HUES48 (cell line): ENCODE measurements at regions not wholly inside any gene's neighbourhood (a gene's known extent, or its start where the extent isn't known, plus 50 kb on each side); places are given as distances from the start of the nearest gene placed in this dataset.

ENCODE experiments used
- H3K27ac ChIP-seq: one replicate; pipeline ENCODE4 v1.7.0; 2013; ENCODE audit warnings: low read depth, low read length, inconsistent platforms
- H3K27me3 ChIP-seq: 2 replicates; pipeline ENCODE4 v1.6.1; 2013; ENCODE audit warnings: mild to moderate bottlenecking, low read length; ENCODE audit not compliant: control insufficient read depth, insufficient read depth
- H3K36me3 ChIP-seq: 2 replicates; pipeline ENCODE4 v1.6.1; 2013; ENCODE audit warnings: low read length; ENCODE audit not compliant: control insufficient read depth, insufficient read depth
- H3K4me1 ChIP-seq: 2 replicates; pipeline ENCODE4 v1.6.1; 2013; ENCODE audit warnings: mild to moderate bottlenecking, low read length; ENCODE audit not compliant: control insufficient read depth, insufficient read depth
- H3K4me3 ChIP-seq: 2 replicates; pipeline ENCODE4 v1.5.1; 2013; ENCODE audit warnings: mild to moderate bottlenecking, low read depth, low read length
- H3K9ac ChIP-seq: 2 replicates; pipeline ENCODE4 v1.6.1; 2013; ENCODE audit warnings: mild to moderate bottlenecking, low read depth, low read length, moderate library complexity
- H3K9me3 ChIP-seq: 2 replicates; pipeline ENCODE4 v1.6.1; 2013; ENCODE audit warnings: low read length; ENCODE audit not compliant: control insufficient read depth, insufficient read depth

- no peak overlapping the region for H3K9ac ChIP-seq
- H3K27ac ChIP-seq: peak overlapping the region; percentile 6
- H3K4me3 ChIP-seq: no peak overlapping the region
Measured at GRCh38 chr4:128461291-128462102, 173.9 kb upstream of the PGRMC2 start.

GRCh38 chr4:128459547-128459946 lies 171.9 kb upstream of the PGRMC2 start:
- H3K27ac ChIP-seq: no peak overlapping the region
- H3K27me3 ChIP-seq: no peaks in the 10 kb centered on the region
- peaks cover 17% of the 10 kb centered on the region for H3K4me1 ChIP-seq
- no peak overlapping the region for H3K9ac ChIP-seq
- no peak overlapping the region for H3K4me3 ChIP-seq
- no peaks in the 10 kb centered on the region for H3K36me3 ChIP-seq
- H3K9me3 ChIP-seq: no peaks in the 10 kb centered on the region

More at GRCh38 chr4:128461291-128462102, 173.9 kb upstream of the PGRMC2 start:
- Histone ChIP-seq H3K27me3 (no peaks in the 10 kb centered on the region), H3K36me3 (no peaks in the 10 kb centered on the region), H3K9me3 (no peaks in the 10 kb centered on the region), H3K4me1 (peaks cover 16% of the 10 kb centered on the region)

GRCh38 chr4:128458816-128459215 lies 171.2 kb upstream of the PGRMC2 start:
- no peaks in the 10 kb centered on the region for H3K9me3 ChIP-seq
- no peak overlapping the region for H3K4me3 ChIP-seq
- H3K27me3 ChIP-seq: no peaks in the 10 kb centered on the region

DNA sequence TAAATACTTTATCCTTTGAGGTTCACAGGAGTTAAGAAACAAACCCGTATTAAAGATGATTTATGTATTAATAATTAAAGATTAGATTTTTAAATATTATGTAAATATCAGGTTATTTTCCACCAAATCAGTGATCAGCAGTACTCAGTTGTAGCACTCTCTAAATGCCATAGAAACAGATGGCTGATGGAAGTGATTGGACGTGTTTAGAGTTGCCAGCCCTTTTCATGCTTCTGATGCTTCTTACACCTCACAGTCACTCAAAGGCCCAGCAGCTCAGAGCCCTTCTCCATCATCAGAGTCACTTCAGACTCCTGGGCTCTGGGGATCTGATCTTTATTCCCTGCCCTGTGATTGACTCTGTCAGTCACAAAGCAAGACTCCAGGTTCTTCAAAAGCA lies 170.1 kb upstream of the PGRMC2 start:
- no peaks in the 10 kb centered on the region for H3K27me3 ChIP-seq
- peaks cover 24% of the 10 kb centered on the region for H3K4me1 ChIP-seq
- H3K27ac ChIP-seq: no peak overlapping the region
- H3K9me3 ChIP-seq: no peaks in the 10 kb centered on the region
- H3K9ac ChIP-seq: no peak overlapping the region
- H3K4me3 ChIP-seq: no peak overlapping the region
- no peaks in the 10 kb centered on the region for H3K36me3 ChIP-seq

More at GRCh38 chr4:128458816-128459215, 171.2 kb upstream of the PGRMC2 start:
- H3K9ac ChIP-seq: no peak overlapping the region
- no peaks in the 10 kb centered on the region for H3K36me3 ChIP-seq
- peaks cover 22% of the 10 kb centered on the region for H3K4me1 ChIP-seq
- no peak overlapping the region for H3K27ac ChIP-seq

DNA sequence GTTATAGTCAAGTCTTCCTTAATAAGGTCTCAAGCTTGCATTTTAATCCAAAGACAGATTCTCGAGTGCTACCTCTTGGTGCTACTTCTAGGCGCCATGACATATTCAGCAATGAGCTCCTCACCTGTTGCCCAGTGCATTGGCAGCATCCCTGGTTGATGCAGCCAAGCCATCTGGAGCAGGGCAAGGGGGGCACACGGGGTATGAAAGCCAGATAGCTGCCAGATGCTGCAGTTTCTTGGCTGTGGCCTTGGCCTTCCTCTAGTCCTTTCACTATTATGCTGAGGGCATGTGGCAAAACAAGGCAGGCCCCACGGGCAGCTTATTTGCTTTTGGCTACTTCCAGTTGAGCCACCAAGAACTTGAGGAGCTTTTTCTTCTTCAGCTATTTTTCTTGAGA lies 168.6 kb upstream of the PGRMC2 start:
- Histone ChIP-seq H3K36me3 (no peaks in the 10 kb centered on the region), H3K4me1 (peaks cover 11% of the 10 kb centered on the region), H3K9ac (no peak overlapping the region), H3K27me3 (no peaks in the 10 kb centered on the region), H3K4me3 (no peak overlapping the region), H3K9me3 (no peaks in the 10 kb centered on the region), H3K27ac (no peak overlapping the region)

- Histone ChIP-seq H3K27ac (no peak overlapping the region), H3K4me3 (no peak overlapping the region), H3K4me1 (peaks cover 8% of the 10 kb centered on the region), H3K36me3 (no peaks in the 10 kb centered on the region), H3K9me3 (no peaks in the 10 kb centered on the region), H3K9ac (no peak overlapping the region), H3K27me3 (no peaks in the 10 kb centered on the region)
Measured at GRCh38 chr4:128455480-128455879, 167.9 kb upstream of the PGRMC2 start.

DNA sequence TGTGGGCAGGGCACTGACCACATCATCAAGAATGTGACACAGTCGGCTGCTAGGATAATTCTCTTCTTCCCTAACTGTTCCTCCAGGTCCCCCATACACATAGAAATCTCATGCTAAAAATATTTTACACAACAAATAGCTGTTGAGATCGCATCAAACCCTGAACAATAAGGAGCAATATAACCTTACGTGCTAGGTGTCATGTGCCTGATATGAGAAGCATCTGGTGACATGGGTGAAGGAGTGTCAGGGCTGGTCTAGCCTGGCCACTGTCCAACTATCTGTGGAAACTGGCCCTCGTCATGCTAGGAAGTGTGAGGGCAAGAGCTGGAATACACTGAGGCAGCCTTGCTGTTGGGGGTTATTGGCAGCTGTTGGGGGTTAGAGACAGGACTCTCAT lies 167.3 kb upstream of the PGRMC2 start:
- H3K4me3 ChIP-seq: no peak overlapping the region
- no peaks in the 10 kb centered on the region for H3K9me3 ChIP-seq
- H3K27ac ChIP-seq: no peak overlapping the region
- H3K9ac ChIP-seq: no peak overlapping the region
- no peaks in the 10 kb centered on the region for H3K27me3 ChIP-seq
- H3K4me1 ChIP-seq: peaks cover 8% of the 10 kb centered on the region
- no peaks in the 10 kb centered on the region for H3K36me3 ChIP-seq

- H3K9me3 ChIP-seq: no peaks in the 10 kb centered on the region
- H3K4me1 ChIP-seq: peaks cover 8% of the 10 kb centered on the region
- H3K4me3 ChIP-seq: no peak overlapping the region
- H3K9ac ChIP-seq: no peak overlapping the region
- H3K36me3 ChIP-seq: no peaks in the 10 kb centered on the region
- no peak overlapping the region for H3K27ac ChIP-seq
- H3K27me3 ChIP-seq: no peaks in the 10 kb centered on the region
Measured at GRCh38 chr4:128454281-128454871, 166.8 kb upstream of the PGRMC2 start.

- Histone ChIP-seq H3K27me3 (no peaks in the 10 kb centered on the region), H3K4me1 (peaks cover 8% of the 10 kb centered on the region), H3K4me3 (no peak overlapping the region)
Measured at GRCh38 chr4:128452415-128452814, 164.8 kb upstream of the PGRMC2 start.

GRCh38 chr4:128451270-128451905 lies 163.8 kb upstream of the PGRMC2 start:
- Histone ChIP-seq H3K9ac (no peak overlapping the region), H3K27me3 (no peaks in the 10 kb centered on the region)

More at GRCh38 chr4:128452415-128452814, 164.8 kb upstream of the PGRMC2 start:
- H3K9ac ChIP-seq: no peak overlapping the region
- no peaks in the 10 kb centered on the region for H3K36me3 ChIP-seq
- no peak overlapping the region for H3K27ac ChIP-seq
- H3K9me3 ChIP-seq: no peaks in the 10 kb centered on the region

More at GRCh38 chr4:128451270-128451905, 163.8 kb upstream of the PGRMC2 start:
- H3K4me1 ChIP-seq: peaks cover 8% of the 10 kb centered on the region
- no peaks in the 10 kb centered on the region for H3K36me3 ChIP-seq
- H3K4me3 ChIP-seq: no peak overlapping the region
- no peaks in the 10 kb centered on the region for H3K9me3 ChIP-seq
- no peak overlapping the region for H3K27ac ChIP-seq
